ENCODE measurements at regions not wholly inside any gene's neighbourhood (a gene's known extent, or its start where the extent isn't known, plus 50 kb on each side); places are given as distances from the start of the nearest gene placed in this dataset.
"Not testable (repeated sequence)": the region's sequence is repeated elsewhere in the genome, so short reads cannot be mapped to it uniquely, and the experiment has no call there.

DNA sequence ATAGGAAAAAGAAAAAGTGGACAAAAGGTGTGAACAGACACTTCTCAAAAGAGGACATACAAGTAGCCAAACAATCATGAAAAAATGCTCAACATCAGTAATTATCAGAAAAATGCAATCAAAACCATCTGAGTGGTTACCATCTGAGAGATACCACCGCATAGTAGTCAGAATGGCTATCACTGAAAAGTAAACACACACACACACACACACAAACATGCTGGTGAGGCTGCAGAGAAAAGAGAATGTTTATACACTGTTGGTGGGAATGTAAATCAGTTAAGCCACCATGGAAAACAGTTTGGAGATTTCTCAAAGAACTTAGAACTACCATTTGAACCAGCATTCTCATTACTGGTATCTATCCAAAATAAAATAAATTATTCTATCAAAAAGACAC is 145.7 kb downstream of the CYP26A1 start:
- in situ Hi-C loops (cut with HindIII; ENCODE audit: low sequenced_read_pairs) = no loop called here

DNA sequence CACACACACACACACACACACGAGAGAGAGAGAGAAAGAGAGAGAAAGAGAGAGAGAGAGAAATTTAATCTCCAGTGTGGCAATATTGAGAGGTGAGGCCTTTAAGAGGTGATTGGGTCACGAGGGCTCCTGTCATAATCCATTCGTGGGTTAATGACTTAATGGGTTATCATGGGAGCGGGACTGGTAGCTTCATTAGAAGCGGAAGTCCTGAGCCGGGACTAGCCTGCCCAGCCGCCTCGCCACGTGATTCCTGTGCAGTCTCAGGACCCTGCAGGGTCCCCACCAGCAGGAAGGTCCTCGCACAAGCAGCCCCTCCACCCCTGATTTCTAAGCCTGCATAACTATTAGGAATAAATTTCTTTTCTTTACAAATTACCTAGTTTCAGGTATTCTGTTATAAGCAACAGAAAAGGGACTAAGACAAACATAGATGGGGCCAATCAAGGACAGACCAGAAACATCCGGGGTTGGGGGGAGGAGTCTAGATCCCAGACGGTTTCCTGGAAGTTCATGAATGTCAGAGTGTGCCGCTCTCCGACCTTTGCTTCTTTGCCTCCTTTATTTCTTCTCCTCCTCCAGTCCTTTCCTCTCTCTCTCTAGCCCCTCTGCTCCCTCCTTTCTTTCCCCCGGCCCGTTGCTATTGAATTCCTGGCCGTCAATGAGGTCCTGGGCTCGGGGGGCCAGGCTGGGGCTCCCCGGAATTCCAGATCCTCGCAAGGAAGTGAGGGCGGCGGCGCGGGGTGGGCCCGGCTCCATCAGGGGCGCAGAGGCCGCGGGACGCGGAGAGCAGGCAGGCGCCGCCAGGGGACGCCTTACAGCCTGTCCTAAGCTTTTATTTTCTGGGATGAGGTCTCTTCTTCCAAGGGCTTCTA is 146.8 kb downstream of the CYP26A1 start:
- in situ Hi-C loops (cut with HindIII; ENCODE audit: low sequenced_read_pairs) = no loop called here

DNA sequence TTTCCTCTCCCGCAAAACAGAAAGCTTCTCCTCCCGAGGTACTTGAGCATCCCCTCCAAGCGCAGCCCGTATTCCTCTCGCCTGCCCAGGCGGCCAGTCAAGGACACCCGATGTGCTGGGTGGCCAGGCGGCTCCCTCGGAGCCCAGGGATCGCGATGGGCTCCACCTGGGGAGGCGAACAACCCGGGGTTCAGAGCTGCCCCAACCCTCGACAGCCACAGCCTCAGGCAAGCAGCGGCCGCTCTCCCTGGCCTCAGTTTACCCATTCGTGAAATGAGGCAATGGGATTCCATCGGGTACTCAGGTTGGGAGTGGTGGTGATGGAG is 147.4 kb downstream of the CYP26A1 start:
- in situ Hi-C loops (cut with HindIII; ENCODE audit: low sequenced_read_pairs) = no loop called here

DNA sequence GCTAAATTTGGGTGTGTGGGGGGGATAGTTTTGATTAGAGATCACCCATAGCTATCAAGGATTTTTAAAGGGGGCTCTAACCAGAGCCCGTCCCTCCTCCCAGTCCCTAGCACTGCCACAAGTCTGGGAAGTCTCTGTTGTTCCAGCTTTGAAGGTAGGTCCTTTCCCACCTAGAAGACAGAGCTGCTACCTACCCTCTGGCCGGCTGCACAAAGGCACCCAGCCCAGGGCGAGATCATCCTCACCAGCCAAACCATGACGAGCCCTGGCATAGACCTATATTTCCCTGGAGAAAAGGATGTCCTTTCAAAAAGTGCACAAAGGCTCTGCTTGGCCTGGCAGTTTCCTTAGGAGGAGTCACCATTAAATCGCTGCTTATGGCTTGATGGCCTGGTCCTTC is 147.8 kb downstream of the CYP26A1 start:
- in situ Hi-C loops (cut with HindIII; ENCODE audit: low sequenced_read_pairs) = no loop called here

DNA sequence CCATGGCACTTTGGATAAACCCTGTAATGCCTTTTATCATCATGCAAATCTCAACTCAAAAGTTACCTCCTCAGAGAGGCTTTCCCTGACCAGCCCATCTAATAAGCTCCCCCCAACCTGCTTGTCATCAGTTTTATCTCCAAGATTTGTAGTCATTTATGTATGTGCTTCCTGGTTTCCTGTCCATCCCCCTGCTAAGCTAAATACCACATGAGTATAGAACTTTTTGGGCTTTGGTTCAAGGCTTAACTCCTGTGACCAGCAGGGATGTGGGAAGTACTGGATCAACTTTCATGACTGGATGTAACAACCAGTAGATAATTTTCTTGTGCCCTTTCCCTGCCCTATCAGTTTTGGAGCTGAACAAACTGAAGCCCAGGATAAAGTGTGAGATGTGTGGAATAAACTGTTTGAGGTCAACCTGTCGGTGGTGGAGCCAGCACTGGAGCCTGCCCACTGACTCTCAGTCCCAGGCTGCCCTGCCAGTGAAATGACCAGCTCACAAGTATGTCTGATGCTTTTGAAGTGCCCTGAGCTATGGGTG is 148.6 kb downstream of the CYP26A1 start:
- in situ Hi-C loops (cut with HindIII; ENCODE audit: low sequenced_read_pairs) = no loop called here

DNA sequence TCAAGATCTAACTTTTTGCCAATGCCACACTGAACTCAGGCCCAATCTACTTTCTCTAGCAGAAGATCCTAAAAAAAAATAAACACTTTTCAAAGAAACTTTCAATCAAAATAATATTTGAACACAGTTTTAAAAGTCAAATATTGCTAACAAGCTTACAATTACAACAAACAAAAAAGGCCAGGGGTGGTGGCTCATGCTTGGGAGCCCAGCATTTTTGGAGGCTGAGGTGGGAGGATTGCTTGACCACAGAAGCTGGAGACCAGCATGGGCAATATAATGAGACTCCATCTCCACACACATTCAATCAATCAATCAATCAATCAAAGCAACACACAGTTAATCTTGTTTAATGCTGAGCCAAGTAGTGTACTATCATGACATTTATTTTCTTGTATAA is 149.2 kb downstream of the CYP26A1 start:
- in situ Hi-C loops (cut with HindIII; ENCODE audit: low sequenced_read_pairs) = no loop called here

DNA sequence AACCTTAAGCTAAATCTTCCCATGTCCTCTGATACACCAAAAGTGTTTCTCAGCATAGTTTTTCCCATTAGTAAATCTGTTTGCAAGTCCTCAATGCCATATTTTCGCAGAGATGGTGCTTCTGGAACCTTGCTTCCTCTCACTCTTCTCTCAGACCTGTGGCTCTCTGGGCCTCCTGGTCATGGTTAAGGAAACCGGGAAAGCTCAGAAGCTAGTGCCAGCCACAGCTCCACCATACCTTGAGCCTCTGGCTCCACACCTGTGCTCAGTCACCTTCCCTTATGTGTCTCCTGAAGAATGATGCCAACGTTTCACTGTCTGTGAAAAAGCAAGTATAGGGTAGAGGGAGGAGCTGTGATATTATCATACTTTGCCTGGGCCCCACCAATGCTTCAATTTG is 149.6 kb downstream of the CYP26A1 start:
- in situ Hi-C loops (cut with HindIII; ENCODE audit: low sequenced_read_pairs) = no loop called here

DNA sequence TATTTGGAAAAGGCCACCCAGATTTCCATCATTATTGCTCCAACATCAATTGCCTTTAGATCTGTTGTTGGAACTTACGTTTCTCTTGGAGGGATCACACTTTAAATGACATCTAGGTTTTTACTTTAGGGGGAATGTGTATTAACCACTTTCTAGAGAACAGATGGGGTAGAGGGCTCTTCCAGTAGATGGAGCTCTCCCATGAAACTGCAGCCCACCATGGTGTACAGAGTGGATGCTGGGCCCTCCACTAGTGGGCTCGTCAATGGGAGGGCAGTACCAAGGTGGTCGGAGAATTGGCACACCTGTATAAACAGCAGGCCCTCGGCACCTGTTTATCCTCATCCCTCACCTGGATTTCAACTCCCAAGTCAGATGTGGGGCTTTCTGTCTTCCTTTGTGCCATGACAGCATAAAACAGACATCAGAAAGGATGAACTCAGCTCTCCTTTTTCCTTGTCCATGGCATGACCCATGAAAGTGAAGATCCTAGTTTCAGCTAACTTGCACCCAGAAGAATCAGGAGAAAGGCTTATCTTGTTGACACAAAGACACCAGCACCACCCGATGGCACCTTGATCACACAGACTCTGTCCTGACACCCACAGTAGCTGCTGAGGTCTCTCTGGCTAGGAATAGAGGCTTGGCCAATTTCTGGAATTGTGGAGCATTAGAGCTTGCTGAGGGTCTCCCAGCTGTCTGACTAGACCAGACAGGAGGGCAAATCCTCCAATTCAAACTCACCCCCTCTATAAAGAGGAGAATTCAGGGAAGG is 150.5 kb downstream of the CYP26A1 start:
- in situ Hi-C loops (cut with HindIII; ENCODE audit: low sequenced_read_pairs) = no loop called here

DNA sequence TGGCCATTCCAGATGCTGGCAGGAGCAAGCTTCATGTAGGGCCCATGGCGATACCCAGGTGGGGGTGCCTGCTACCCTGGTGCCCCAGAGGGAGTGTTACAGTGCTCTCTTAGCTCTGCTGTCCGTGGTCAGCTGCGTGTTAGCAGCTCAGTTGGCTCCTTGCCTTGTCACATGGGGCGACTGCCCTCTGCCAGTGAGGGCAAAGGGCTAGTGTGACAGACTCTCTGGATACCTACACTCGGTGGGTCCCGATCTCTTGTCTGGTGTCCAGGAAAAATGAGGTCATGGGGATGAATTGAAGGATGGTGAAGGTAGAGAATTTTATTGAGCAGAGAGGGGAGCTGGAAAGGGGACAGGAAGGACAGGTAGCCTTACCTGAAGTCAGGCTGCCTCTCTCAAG is 152.2 kb downstream of the CYP26A1 start:
- in situ Hi-C loops (cut with HindIII; ENCODE audit: low sequenced_read_pairs) = loop anchor here (5.0 kb wide), 3 partner anchors 49 to 104 kb away; no protein-coding TSS in a partner anchor

DNA sequence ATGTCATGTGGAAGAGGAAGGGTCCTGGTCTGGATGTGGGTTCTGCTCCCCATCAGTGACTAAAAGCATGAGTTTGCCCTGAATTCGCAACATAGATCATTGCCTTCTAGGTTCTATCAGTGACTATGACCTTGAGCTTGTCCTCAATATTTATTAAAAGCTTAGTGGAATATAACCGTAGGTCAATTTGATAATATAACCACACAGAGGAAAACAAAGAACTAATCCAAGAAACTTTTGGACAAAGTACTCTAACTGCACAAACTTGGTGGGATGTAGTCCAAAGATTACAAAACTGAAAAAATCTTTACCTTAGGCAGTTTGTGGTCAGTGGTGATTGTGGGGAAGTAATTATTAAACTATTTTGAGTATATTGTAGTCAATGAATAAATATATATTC is 152.9 kb downstream of the CYP26A1 start:
- in situ Hi-C loops (cut with HindIII; ENCODE audit: low sequenced_read_pairs) = loop anchor here (5.0 kb wide), 3 partner anchors 49 to 104 kb away; no protein-coding TSS in a partner anchor

DNA sequence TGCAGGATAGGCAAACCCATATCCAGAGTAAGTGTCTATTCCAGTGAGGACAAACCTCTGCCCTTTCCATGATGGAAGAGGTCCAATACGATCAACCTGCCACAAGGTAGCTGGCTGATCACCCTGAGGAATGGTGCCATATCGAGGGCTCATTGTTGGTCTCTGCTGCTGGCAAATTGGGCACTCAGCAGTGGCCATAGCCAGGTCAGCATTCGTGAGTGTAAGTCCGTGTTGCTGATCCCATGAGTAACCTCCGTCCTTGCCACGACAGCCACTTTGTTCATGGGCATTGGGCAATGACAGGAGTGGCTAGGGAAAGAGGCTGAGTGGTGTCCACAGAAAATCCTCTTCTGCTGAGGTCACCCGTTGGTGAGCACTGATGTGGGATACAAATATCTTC is 156.9 kb downstream of the CYP26A1 start:
- in situ Hi-C loops (cut with HindIII; ENCODE audit: low sequenced_read_pairs) = not testable (repeated sequence)

DNA sequence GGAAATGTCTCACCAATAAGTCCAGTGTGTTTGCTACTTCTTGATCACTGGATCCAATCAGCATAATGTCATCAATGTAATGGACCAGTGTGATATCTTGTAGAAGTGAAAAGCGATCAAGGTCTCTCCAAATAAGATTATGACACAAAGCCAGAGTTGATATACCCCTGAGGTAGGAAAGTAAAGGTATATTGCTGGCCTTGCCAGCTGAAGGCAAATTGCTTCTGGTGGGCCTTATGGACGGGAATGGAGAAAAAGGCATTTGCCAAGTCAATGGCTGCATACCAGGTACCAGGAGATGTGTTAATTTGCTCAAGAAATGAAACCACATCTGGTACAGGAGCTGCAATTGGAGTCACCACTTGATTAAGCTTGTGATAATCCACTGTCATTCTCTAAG is 158.5 kb downstream of the CYP26A1 start:
- in situ Hi-C loops (cut with HindIII; ENCODE audit: low sequenced_read_pairs) = not testable (repeated sequence)

DNA sequence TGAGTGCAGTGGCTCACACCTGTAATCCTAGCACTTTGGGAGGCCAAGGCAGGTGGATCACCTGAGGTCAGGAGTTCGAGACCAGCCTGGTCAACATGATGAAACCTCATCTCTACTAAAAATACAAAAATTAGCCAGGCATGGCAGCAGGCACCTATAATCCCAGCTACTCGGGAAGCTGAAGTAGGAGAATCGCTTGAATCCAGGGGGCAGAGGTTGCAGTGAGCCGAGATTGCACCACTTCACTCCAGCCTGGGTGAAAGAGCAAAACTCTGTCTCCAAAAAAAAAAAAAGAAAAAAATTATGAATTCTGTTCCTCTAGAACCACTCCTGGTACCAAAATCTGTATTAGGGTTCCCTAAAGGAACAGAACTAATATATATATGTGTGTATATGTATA is 161.2 kb downstream of the CYP26A1 start:
- in situ Hi-C loops (cut with HindIII; ENCODE audit: low sequenced_read_pairs) = not testable (repeated sequence)

DNA sequence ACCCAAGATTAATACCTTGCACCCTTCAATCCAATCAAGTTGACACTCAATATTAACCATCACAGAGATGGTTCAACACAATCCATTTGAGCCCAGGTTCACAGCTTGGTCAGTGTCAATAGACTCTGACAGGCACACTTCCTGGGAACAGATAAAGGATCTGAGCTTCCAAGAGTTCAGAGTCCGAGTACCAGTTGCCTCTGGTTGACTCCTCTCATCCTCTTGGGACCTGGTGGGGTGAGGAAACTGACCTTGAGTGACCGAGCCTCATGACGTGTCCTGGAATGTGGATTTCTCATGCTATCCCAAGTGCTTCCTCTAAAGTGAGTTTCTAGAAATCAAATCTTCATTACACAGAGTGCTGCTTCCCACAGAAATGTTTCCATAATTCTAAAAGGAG is 162.0 kb downstream of the CYP26A1 start:
- in situ Hi-C loops (cut with HindIII; ENCODE audit: low sequenced_read_pairs) = no loop called here

DNA sequence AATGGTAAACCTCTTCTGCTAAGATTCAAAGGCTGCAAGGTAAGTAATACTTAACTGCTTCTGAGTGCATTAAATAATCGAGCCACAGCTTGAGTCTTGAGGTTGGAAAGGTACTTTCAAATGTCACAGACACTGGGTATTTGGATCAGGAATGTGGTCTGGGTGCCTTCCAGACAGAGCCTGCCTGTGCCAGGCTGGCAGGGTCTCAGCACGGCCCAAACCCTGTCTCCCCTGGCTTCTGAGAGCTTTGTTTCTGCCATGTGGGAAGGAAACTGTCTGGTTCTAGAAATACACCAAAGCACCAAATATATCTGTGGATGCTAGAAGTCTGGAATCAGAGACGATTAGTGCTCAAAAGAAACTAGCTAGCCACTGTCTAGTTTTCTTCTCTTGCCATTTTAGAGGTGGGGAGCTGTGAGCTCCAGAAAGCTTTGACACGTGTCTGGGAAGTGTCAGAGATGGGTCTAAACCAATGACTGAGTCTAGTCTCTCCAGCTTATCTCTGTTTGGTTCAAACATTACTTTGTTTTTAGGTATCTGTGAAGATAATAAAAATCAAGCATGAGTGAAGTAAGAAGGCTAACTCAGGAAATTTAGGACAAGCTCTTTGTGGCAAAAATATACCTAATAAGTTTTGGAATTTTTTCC is 162.8 kb downstream of the CYP26A1 start:
- in situ Hi-C loops (cut with HindIII; ENCODE audit: low sequenced_read_pairs) = no loop called here

DNA sequence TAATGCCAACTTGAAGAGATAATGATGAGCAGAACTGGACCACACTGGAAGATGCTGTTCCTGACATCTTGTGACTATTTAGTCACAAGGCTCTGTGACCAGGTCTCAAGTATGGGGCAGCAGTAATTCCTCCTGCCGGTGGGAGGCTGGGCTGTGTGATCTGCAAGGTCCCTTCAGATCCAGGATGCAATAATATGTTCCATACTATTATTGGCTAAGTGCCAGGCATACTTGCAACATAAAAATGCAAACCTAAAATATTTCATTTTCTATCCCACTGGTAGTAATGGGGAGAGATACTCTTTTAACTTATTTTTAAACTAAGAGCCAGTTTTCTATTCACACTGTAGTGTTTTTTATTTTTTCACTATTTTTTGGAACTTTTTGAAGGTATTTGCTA is 171.5 kb downstream of the CYP26A1 start:
- in situ Hi-C loops (cut with HindIII; ENCODE audit: low sequenced_read_pairs) = no loop called here

DNA sequence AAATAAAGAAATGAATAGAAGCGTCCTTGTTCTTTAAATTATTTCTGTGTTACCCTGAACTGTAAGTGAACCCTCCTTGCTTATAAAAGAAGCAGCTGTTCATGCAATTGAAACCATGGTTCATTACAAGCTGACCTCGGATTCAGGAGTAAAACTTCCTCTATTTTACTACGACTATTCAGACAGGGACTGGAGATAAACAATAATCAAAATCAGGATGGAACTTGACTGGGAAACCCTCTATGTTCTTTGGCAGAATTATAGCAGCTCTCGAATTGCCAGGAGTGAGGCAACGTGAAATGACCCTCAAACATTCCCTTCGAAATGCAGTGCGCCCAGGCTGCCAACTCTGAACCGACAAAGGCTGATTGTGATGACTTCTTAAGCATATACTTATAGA is 172.1 kb downstream of the CYP26A1 start:
- in situ Hi-C loops (cut with HindIII; ENCODE audit: low sequenced_read_pairs) = no loop called here

DNA sequence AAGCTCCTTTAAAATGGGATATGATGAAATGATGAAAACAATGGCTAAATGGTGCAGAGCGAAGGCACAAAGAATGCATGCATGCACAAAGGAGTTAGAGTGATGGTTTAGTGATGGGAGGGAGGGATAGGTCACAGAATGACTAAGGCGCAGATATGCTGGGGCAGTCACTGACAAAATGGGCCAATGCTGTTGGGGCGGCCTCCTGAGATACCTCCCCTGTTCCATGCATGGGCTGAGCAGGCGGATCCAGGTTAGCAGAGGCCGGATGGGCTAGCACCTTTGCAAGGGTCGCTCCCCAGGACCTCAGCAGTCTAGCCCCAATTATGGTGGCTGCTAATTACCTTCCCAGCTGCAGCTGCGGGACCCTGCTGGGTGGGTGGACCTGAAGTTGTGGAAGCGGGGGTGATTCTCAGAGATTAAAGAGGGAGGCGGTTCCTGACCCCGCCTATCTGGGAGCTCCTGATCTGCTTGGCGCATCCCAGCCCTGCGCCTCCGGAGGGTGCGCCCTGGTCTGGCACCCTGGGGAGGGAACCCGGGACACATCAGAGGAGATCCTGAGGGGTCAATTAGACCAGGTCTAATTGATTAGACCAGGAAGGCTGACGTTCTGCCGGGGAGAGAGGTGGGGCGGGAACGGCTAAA is 175.0 kb downstream of the CYP26A1 start:
- in situ Hi-C loops (cut with HindIII; ENCODE audit: low sequenced_read_pairs) = no loop called here

DNA sequence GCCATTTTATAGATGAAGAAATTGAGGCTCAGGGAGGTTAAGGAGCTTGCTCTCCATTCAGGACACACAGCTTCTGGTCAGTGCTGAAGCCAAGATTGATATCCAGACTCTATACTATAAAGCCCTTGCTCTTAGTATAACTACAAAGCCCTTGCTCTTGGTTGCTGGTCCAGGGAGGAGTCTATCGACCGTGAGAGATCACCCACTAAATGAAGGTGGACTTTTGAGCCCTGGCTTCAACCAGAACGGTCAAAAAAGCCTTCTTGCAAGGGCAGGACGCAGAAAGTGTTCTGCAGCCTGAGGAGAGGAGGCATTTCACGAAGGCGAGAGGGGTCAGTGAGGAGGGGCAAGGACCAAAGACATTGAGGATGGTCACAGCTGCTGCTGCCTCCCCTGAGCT is 176.3 kb downstream of the CYP26A1 start:
- in situ Hi-C loops (cut with HindIII; ENCODE audit: low sequenced_read_pairs) = no loop called here

DNA sequence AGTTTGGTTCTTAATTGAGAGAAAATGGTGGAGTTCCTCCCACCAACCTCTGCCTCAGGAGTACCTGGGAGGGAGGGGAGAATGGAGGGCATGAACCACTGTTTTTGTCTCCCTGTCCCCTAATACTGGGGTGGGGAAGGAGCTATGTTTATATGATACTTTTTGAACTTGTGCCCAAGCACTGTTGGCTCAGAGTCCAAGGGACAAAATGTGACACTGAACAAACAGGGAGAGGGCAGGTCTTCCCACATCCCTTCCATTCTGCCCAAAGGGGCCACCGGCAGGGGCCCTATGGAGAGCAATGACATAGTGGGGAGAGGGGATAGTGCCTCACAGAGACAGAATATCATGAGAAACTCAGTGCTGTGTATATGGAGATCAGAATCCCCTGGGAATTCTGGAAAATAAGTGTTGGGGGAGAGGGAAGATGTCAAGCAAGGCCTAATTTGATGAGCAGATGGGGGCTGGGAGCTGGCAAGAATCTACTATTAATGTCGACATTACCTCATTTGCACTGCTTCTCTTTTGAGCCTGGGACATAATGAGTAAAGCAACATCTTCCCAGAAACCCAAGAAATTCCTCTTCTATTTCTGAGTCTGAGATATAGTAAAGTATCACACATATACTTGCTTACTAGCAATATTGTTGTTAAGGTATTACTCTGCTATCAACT is 180.6 kb downstream of the CYP26A1 start:
- in situ Hi-C loops (cut with HindIII; ENCODE audit: low sequenced_read_pairs) = no loop called here
